Prostate gland (tissue), 2 donors: ENCODE measurements at regions not wholly inside any gene's neighbourhood (a gene's known extent, or its start where the extent isn't known, plus 50 kb on each side); places are given as distances from the start of the nearest gene placed in this dataset.

ENCODE experiments used
- DNase-seq: peaks from one replicate; pipeline ENCODE4 v3.0.0-alpha.2; 2019; ENCODE audit warnings: low spot score
- H3K27ac ChIP-seq, 2 donors: fragments of 200-600 bp; sonication (generic); 2 replicates each; pipeline ENCODE4 v1.5.1; 2017 to 2019
- H3K27me3 ChIP-seq: fragments of 200-600 bp; sonication (generic); replicated peaks from 2 replicates; pipeline ENCODE4 v1.5.1; 2019; ENCODE audit not compliant: insufficient read depth
- H3K36me3 ChIP-seq, 2 donors: fragments of 200-600 bp; sonication (generic); 1 replicate in 1 of 2; 2 replicates in 1 of 2; pipeline versions ENCODE4 v1.5.1 to v1.8.1; 2017 to 2019
- H3K4me1 ChIP-seq: fragments of 200-600 bp; sonication (generic); replicated peaks from 2 replicates; pipeline ENCODE4 v1.5.1; 2019
- H3K4me3 ChIP-seq, 2 donors: fragments of 200-600 bp; sonication (generic); 2 replicates each; pipeline ENCODE4 v1.5.1; 2017 to 2019
- H3K9me3 ChIP-seq: fragments of 200-600 bp; sonication (generic); 2 replicates; pipeline ENCODE4 v1.5.1; 2017
- CTCF ChIP-seq, 4 experiments: fragments of 200-600 bp in 2 of 4; fragments of 450-650 bp in 2 of 4; sonication (generic) in 2 of 4; IDR thresholded peaks; 1 replicate in 3 of 4; 2 replicates in 1 of 4; pipeline ENCODE4 v1.5.1; 2016 to 2019; ENCODE audit warnings: antibody characterized with exemption in 4 of 4, mild to moderate bottlenecking in 2 of 4, moderate library complexity in 2 of 4
- POLR2A ChIP-seq: fragments of 450-650 bp; IDR thresholded peaks from one replicate; pipeline ENCODE4 v1.6.1; 2016; ENCODE audit warnings: antibody characterized with exemption, mild to moderate bottlenecking
- POLR2AphosphoS5 ChIP-seq: sonication (generic); formaldehyde crosslinking; IDR thresholded peaks from one replicate; pipeline ENCODE4 v1.6.1; 2017; ENCODE audit warnings: antibody characterized with exemption
- WGBS: methylation state at CpG from one replicate; pipeline ENCODE4 v1.1.5; 2018; 5-methylcytosine and 5-hydroxymethylcytosine counted together
- intact Hi-C: fragments of 100-400 bp; cut with DNase I; formaldehyde crosslinking; loops from one replicate; pipeline ENCODE4 v1.14.2; 2022

DNA sequence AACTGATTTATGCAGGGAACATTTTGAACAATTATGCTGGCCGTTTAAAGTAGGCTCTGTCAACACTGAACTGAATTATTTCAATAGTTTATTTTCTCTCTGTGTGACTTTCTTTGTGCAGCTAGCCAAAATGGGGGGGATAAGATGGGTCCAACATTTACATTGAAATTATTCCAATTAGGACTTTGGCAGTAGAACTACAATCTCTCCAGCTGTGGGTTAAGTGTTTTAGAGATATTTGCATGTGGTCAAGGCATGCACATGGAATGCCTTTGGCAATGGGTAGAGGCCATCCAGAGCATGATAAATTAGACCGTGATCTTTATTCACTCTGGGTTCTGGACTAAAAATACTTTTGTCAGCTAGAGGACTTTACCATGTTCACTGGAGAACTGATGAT lies 107.9 kb upstream of the ELOVL6 start:
- Histone ChIP-seq H3K36me3 (no peaks in the 10 kb centered on the region), H3K27me3 (no peaks in the 10 kb centered on the region), H3K4me1 (no peaks in the 10 kb centered on the region), H3K27ac (no peak overlapping the region), H3K4me3 (no peak overlapping the region), H3K9me3 (no peaks in the 10 kb centered on the region)
- intact Hi-C loops: no loop called here
- WGBS: 12% methylated on average over 2 of the region's 2 CpGs
- no peak for DNase-seq
- no peak for TF ChIP-seq CTCF (IDR thresholded peaks at IDR 0.05)
- TF ChIP-seq POLR2A: no peak
- peak; percentile 24 for TF ChIP-seq POLR2AphosphoS5

DNA sequence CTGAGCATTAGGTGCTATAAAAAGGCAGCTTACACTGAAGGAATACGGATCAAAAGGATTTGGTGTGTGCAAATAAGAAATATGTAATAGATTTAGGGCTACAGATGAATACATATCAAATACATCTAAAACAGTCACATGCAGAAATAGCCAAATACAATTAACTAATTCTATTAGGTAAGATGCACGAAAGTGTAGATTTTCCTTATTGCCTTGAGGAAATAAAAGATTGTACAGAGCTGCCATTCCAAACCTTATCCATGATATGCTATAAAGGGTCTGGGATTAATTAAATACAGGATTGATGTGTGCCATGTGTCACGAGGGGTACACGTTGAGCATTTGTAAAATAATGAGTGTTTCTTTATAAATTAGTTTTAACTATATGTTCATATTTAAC lies 107.0 kb upstream of the ELOVL6 start:
- DNase-seq: no peak
- Histone ChIP-seq H3K27ac (no peak overlapping the region), H3K27me3 (no peaks in the 10 kb centered on the region), H3K36me3 (no peaks in the 10 kb centered on the region), H3K4me3 (no peak overlapping the region), H3K9me3 (no peaks in the 10 kb centered on the region), H3K4me1 (no peaks in the 10 kb centered on the region)
- WGBS: 80% methylated on average over 4 of the region's 4 CpGs
- intact Hi-C loops: no loop called here
- TF ChIP-seq POLR2AphosphoS5: no peak
- no peak for TF ChIP-seq POLR2A
- no peak for TF ChIP-seq CTCF (IDR thresholded peaks at IDR 0.05)

GRCh38 chr4:110296892-110297291 lies 98.5 kb upstream of the ELOVL6 start:
- no peaks in the 10 kb centered on the region for H3K4me1 ChIP-seq
- no peak for TF ChIP-seq POLR2A
- TF ChIP-seq POLR2AphosphoS5: no peak
- no peak for TF ChIP-seq CTCF (IDR thresholded peaks at IDR 0.05)
- DNase-seq: no peak
- no peaks in the 10 kb centered on the region for H3K36me3 ChIP-seq
- H3K27me3 ChIP-seq: no peaks in the 10 kb centered on the region
- intact Hi-C loops: no loop called here
- no peak overlapping the region for H3K27ac ChIP-seq
- H3K4me3 ChIP-seq: no peak overlapping the region
- no peaks in the 10 kb centered on the region for H3K9me3 ChIP-seq
- 63% methylated on average over 2 of the region's 2 CpGs for WGBS

DNA sequence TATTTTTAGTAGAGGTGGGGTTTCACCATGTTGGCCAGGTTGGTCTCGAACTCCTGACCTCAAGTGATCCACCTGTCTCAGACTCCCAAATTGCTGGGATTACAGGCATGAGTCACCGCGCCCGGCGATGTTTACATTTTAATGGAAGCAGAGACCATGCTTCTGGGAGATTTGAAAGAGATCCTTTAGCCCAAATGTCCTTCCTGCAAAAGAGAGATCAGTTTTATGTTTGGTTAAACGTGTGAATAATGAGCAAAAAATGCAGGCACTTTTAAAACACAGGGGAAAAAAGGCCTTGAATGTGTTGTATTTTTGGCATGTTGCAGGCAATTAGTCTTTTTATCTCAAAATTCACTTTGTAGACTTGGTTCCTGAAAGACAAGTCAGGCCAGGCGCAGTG lies 95.8 kb upstream of the ELOVL6 start:
- intact Hi-C loops: no loop called here
- H3K4me3 ChIP-seq: no peak overlapping the region
- WGBS: 80% methylated on average over 7 of the region's 7 CpGs
- TF ChIP-seq POLR2A: no peak
- H3K36me3 ChIP-seq: no peaks in the 10 kb centered on the region
- H3K27ac ChIP-seq: no peak overlapping the region
- H3K27me3 ChIP-seq: no peaks in the 10 kb centered on the region
- no peaks in the 10 kb centered on the region for H3K9me3 ChIP-seq
- DNase-seq: no peak
- H3K4me1 ChIP-seq: no peaks in the 10 kb centered on the region

- H3K27ac ChIP-seq: no peak overlapping the region
- no peak overlapping the region for H3K4me3 ChIP-seq
- intact Hi-C loops: no loop called here
- WGBS: 91% methylated on average over 23 of the region's 23 CpGs
- H3K9me3 ChIP-seq: no peaks in the 10 kb centered on the region
- TF ChIP-seq POLR2AphosphoS5 (no peak), POLR2A (no peak), CTCF (IDR thresholded peaks at IDR 0.05) (no peak)
- DNase-seq: no peak
- no peaks in the 10 kb centered on the region for H3K4me1 ChIP-seq
- H3K36me3 ChIP-seq: no peaks in the 10 kb centered on the region
- H3K27me3 ChIP-seq: no peaks in the 10 kb centered on the region
Observed at GRCh38 chr4:110292994-110293744, 94.8 kb upstream of the ELOVL6 start.
